ENCODE measurements at regions not wholly inside any gene's neighbourhood (a gene's known extent, or its start where the extent isn't known, plus 50 kb on each side); places are given as distances from the start of the nearest gene placed in this dataset.
"Not testable (repeated sequence)": the region's sequence is repeated elsewhere in the genome, so short reads cannot be mapped to it uniquely, and the experiment has no call there.

DNA sequence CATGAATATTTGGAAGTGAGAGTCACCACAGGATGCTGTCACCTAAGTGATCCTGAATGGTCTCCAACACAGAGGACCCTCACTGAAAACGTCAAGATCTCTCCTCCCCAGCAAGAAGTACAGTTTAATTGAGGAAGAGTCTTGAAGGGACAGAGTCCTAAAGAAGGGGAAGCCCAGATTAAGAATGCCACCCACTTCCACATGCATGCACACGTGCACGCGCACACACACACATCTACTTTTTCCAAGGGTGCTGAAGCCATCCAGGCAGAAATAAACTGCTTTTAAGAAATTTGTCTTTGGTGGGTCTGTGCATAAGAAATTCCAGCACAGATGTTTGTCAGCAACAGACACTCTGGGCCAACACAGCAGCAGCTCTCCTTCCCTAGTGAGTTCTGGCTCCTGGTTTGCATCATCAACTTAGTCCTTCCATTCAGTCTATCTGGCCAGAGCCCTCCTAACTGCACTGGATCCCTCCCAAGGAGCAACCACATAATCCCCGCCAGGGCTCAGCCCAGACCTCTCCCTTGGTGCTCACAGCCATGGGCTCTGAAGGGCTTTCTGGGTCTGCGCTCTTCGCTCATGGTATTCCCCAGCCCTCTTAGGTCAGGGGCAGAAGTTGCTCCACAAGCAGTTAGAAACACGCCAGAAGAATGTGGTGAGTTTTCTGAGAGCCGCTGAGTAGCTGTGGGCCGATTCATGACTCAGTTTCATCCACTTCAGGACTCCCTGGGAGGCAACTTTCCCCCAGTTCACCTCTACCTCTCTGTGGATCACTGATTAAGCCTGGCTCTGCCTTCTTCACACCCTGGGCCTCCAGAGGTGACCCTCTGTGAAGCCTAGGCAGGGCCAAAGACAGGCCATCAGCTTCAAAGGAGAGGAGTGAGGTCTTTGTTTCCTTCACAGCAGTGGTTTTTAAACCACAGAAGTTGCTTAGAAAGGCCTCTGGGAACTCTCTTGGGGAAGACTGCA lies 132.6 kb upstream of the LIPC start:
- no peak for DNase-seq

DNA sequence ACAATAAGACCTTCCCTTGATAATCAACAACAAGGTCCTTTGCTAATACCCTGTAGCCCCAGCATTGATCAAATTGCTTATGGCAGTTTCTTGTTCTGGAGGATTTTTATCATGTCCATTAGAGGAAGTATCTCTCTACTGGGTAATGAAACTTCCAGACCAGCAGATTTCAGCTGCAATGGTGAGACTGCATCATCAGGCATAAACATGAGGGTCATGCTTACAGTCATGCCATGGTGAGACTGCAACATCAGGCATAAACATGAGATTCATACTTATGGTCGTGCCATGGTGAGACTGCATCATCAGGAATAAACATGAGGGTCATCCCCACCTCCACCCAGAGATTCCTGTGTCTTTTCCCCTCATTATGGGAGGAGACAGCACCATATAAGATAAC lies 129.0 kb upstream of the LIPC start:
- DNase-seq: no peak

DNA sequence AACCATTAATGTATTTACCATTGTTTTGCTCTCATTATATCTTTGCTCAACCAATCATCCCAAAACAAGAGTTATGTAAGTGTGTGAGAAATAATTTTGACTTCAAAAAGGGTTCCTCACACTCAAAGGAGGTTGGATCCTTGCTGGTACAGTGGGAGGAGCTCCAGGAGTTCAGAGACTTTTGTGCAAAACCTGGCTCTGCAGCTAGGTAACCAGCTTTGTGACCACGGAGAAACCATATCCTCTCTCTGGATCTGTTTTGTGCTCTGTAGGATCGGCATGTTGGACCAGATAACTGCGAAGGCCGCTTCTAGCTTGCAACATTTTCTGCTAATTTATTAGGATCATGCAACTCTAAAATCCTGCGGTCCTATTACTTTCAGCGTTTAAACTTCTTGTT lies 128.6 kb upstream of the LIPC start:
- DNase-seq: no peak

DNA sequence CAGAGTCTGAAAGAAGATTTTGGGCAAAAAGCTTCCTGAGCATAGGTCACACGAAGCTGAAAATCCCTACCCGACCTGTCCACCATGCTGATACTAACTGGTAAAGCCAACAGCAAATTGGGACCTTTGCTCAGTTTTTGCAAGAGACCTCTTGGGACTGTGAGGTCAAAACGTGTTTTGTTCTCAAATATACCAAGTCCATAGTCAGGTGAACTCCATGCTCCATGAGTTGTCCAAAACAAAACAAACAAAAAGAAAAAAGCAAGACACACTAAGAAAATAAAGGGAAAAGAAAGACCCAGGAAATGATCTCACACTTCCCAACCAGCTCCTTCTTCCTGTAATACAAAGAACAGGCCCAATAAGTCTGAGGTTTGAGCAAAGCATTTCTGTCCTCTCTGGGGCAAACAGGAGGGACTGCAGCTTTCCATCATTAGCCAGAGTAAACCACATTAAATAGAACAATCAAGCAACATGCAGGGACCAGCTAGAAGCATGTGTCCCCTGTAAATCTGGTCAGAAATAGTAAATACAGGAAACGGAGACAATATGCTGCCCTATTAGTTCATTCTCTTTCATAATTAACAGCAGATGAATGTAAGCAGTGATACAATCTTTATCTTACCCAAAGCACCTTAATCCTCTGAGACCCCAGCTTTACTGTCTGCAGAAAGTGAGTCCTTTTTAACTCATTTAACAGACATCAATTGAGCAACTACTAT lies 125.0 kb upstream of the LIPC start:
- no peak for DNase-seq

DNA sequence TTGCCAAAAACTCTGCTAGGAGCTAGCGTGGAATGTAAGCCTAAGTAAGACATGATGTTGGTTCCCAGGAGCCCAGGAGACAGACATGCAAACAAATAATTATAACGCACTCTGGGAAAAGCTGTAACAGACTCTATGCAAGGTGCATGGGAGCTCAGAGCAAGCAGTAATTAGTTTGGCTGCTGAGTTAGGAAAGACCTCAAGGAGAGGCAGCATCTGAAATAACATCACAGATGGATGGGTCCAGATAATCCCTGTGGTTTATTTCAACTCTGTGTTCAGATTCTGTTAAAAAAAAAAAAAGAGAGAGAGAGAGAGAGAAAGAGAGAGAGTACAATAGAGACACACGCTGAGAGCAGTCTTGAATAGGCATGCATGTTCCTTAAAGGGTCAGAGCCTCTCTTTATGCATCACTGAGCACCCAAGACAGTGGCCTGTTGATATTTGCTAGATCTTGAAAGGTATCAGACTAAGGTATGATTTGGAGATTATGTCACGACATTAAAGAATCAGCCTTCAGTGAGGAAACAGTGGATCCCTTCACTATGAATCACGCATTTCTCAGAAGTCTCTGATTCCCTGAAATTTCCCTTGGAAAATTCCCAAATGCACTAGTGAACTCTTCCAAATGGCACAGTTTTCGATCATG lies 124.4 kb upstream of the LIPC start:
- no peak for DNase-seq

DNA sequence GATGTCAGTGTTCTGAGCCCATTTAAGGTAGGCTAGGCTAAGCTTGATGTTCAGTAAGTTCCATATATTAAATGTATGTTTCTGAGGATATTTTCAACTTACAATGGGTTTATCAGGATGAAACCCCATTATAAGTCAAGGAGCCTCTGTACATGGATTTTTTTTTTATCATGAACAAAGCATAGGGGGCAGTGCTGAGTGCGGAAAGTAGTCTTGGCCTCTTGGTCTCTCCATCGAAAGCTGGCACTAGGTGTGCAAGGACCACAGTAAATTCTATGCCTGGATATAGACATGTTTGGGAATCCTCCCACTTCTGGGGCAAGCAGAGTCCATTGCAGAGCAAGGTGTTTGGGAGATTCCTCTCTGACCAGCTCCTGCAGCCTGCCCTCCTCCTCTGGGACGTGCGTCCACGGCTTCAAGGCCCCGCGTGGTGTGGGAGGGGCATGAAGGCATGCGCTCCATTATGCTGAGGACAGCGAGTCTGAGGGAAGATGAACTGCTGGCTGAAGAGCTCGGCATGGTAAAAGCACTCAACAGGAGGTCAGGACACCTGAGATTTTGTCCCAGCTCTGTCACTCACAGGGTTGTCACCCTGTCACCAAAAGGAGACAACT lies 122.9 kb upstream of the LIPC start:
- no peak for DNase-seq

DNA sequence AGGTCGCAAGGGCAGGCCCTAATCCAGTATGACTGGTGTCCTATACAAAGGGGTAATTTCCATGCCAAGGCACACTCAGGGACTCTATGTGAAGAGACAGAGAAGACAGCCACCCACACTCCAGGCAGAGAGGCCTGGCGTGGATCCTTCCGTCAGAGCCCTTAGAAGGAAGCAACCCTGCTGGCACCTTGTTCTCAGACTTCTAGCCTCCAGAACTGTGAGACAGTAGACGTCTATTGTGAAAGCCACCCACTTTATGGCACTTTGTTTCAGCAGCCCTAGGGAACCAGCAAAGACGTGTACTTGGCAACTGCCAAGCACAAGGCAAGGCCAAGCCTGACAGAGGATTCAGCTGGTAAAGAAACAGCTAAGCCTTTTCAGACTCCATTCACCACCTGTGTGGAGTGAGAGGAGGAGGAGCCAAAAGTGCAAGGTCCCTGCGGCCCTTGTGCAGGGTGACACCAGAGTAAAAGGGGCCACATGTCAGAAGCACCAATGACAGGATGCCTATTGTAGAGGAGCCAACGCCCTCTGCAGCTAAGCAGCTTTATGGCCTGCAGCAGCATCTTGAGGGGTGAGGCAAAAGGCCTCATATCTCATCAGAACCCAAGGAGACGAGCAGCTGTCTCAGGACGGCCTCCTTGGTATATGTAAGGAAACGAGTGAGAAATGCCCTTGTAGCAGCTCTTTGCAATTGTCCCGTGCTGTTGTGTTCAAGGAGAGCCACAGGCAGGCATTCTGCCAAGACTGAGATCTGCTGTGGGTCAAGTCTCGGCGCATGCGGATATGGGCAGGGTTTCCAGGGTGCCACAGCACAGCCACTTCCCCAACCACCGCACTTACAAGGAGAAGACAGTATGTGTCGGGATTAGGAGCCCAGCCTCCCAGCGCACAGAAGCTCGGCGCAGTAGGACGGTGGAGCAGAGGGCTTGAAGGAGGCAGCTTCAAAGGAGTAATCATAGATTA lies 121.5 kb upstream of the LIPC start:
- DNase-seq: no peak

DNA sequence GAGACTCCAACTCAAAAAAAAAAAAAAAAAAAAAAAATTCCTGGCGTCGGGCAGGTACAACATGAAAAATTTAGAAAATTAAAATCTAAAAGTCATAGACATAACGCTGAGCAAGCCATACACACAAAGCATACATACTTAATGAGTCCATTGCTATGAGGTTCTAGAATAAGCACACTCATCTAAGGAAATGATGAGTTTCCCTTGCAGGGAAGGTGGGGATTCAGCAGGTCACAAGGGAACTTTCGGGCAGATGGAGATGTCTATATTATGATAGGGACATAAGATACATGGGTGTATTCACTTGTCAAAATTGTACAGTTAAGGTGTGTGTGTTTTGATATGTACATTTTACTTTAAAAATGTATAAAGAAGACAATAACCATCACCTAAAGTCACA lies 120.2 kb upstream of the LIPC start:
- no peak for DNase-seq

DNA sequence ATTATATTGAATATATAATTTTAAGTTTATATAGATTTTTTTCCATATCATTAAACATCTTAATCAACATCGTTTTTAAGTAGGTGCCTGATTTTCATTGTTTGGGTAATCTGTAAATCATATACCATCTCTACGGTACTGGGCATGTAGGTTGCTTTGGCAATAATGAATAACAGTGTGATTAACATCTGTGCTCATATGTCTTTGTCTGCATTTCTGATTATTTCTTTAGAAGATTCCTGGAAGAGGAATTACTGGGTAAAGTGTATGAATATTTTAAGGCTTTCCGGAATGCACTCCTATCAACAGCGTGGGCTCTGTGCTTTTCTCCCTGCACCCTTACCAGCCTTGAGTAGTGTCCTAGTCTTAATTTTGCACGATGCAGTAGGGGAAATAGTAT lies 119.8 kb upstream of the LIPC start:
- DNase-seq: no peak

DNA sequence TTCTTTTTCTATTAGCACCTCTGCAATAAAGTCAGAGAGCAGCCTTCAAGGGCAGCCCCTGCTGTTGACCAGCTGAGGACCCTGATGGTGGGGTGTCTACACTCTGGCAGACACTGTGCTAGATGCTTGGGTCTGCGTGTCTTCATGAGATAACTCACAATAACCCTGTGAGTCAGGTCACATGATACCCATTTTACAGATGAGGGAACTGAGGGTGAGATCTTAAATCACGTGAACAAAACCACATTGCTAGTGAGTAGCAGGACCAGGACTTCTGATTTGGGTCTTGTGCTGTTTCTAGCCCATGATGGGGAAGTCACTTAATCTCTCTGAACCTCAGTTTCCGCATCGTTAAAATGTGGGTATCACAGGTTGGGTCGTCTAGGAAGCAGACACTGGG lies 118.5 kb upstream of the LIPC start:
- no peak for DNase-seq

DNA sequence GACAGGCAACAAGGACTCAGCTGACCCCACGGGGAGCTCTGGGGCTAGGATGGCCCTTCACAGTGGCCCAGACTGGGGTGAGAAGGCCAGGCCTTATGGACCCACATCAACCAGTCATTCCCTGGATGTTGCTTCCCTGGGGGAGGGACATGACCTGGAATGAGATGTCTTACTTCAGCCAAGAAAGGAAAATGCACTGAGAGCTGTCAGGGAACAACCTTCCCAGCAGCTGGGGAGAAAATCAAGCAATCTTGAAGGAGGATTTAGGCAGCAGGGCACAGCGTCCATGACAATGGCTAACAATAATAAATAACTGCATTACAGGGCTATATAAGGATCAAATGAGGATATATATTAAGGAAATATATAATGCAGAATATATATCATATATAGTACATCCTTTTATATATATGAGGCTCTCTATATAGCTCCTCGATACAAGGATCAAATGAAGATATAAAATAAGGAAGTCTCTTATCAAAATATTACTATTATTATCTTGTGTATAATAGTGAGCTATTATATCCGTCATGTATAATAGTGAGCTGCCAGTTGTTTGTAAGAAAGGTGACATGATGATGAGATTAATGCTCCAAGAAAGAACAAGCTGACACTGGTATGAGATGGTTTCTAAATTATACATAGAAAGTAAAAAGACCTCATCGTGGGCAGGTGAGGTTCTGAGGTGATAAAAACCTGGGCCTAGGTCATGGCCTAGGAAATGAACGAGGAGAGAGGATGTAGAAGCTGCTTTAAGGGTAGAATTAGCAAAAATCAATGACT lies 117.8 kb upstream of the LIPC start:
- no peak for DNase-seq

DNA sequence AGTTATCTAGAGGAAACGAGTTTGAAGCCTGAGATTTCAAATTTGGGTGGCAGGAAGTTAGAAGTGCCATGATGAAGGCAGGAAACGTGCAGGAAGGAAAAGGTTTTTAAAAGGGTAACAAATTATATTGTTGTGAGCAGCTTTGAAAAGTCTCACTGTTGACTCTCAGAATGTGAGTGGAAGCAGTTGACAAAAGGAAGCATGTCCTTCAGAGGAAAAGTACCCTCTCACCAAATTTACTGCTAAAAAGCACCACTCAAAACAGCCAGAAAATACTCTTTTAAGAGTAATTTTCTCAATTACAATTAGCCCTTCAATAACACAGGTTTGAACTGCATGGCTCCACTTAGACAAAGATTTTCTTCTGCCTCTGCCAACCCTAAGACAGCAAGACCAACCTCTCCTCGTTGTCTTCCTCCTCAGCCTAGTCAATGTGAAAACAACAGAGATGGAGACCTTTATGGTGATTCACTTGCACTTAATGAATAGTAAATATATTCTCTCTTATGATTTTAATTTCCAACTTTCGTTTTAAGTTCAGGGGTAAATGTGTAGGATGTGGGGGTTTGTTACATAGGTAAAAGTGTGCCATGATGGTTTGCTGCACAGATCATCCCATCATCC lies 117.1 kb upstream of the LIPC start:
- no peak for DNase-seq

DNA sequence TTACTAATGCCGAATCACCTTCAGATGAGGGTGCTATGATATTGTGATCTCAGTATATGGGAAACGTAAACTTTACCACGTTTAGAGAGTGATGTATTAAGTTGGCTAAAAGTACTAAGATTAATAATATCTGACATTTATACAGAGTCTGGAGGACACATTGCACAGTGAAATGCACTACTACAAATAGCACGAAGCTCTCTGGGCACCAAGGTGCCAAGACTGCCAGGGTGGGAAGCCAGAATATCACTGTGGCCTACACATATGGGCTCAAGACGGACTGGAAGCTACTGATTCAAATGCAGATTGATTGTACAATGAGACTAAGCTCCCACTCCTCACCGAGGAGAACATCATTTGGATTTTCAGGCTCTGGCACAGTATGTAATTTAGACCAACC lies 113.3 kb upstream of the LIPC start:
- no peak for DNase-seq

DNA sequence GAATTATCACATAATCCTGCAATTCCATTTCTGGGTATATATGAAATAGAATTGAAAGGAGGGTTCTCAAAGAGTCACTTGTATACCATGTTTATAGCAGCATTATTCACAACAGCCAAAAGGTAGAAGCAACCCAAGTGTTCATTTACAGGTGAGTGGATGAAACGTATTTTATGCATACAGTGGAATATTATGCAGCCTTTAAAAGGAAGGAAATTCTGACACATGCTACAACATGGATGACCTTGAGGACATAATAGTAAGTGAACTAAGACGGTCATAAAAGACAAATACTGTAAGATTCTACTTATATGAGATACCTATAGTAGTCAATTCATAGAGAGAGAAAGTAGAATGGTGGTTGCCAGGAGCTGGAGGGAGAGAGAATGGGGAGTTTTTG lies 110.8 kb upstream of the LIPC start:
- DNase-seq: no peak

DNA sequence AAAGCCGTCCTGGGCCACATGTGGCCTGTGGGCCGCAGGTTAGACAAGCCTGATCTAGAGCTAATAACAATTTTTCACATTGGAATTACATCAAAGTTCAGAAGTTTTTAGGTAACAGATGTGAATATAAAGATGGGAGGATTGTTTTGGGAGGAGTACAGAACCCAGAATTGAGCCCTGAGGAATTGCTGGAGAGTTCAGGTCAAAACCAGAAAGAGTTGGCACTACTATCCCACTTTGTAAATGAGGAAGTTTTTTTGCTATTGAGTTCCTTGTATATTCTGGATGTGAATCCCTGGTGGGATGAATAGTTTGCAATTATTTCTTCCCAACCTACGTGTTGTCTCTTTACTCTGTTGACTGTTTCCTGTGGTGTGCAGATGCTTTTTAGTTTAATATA lies 109.5 kb upstream of the LIPC start:
- no peak for DNase-seq

DNA sequence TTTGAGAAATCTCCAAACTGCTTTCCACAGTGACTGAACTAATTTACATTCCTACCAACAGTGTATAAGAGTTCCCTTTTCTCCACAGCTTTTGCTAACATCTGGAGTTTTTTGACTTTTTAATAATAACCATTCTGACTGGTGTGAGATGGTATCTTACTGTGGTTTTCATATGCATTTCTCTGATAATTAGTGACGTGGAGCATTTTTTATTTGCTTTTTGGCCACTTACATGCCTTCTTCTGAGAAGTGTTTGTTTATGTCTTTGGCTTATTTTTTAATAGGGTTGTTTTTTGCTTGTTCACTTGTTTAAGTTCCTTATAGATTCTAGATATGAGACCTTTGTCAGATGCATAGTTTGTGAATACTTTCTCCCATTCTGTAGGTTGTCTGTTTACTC lies 108.5 kb upstream of the LIPC start:
- DNase-seq: not testable (repeated sequence)

DNA sequence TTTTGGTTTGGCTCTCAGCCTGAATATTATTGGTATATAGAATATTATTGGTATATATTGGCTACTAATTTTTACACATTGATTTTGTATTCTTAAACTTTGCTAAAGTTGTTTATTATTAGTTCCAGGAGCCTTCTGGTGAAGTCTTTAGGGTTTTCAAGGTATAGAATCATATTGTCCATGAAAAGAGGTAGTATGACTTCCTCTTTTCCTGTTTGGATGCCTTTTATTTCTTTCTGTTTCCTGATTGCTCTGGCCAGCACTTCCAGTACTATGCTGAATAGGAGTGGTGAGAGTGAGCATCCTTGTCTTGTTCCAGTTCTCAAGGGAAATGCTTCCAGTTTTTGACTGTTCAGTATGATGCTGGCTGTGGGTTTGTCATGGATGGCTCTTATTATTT lies 107.3 kb upstream of the LIPC start:
- DNase-seq: no peak

DNA sequence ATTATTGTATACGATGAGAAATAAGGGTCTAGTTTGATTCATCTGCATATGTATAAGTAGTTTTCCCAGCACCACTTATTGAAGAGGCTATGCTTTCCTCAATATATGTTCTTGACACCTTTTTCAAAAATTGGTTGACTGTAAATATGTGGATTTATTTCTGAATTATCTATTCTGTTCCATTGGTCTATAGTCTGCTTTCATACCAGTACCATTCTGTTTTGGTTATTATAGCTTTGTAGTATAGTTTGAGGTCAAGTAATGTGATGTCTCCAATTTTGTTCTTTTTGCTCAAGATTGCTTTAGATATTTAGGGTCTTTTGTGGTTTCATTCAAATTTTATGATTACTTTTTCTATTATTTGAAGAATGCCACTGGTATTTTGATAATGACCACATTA lies 103.8 kb upstream of the LIPC start:
- no peak for DNase-seq

DNA sequence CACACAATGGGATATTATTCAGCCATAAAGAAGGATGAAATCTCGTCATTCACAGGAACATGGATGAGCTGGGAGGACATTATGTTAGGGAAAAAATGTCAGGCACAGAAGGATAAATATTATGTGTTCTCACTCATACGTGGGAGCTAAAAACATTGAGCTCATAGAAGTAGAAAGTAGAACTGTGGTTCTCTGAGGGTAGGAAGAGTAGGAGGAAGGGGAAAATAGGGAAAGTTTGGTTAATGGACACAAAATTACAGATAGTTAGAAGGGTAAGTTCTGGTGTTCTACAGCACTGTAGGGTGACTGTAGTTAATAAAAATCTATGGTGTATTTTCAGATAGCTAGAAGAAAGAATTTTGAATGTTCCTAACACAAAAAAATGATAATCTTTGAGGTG lies 102.6 kb upstream of the LIPC start:
- DNase-seq: no peak

DNA sequence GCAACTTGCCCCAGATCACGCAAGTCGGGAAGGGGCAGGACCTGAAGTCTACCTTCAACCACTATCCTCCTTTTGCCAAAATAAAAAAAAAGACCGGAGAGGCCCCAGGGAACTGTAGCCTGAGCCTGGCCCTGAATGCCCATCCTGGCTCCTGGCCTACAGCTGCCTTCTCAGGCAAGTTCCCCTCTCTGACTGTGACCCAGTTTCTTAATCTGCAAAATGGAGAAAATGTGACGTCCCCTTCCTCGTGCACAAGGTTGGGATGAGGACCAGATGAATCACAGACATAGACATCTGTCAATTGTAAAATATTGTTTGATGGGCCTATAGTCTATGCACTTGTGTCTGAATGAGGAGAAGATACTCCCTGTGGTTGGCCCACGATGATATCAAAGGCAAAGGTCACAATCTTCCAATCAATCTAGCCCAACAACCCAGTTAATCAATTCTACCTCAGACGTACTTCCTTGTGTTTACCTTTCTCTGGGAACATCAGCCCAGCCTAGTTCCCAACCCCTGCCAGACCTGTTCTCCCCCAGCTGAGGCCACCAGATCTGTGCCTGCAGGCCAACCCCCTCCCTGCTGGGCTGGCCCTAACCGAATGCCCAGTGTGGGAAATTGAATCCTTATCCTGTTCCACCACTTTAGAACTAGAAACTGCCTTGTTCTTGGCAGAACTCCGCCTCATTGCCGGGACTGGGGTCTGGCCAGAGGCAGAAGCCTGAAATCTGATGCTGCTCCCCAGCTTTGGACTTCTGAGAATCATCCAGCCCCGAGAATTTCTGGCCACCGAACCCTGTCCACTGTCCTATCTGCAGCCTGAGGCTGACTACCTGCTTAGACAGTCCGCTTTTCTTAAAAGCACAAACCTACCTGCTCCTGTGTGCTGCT lies 101.8 kb upstream of the LIPC start:
- no peak for DNase-seq
